ENCODE measurements at regions not wholly inside any gene's neighbourhood (a gene's known extent, or its start where the extent isn't known, plus 50 kb on each side); places are given as distances from the start of the nearest gene placed in this dataset.

- TF ChIP-seq POLR2A (IDR thresholded peaks at IDR 0.05) (no peak), POLR2AphosphoS5 (IDR thresholded peaks at IDR 0.05) (no peak), CTCF (IDR thresholded peaks at IDR 0.05) (no peak)
- WGBS: 66% methylated on average over 4 of the region's 4 CpGs
- no peaks in the 10 kb centered on the region for H3K4me1 ChIP-seq (replicated peaks)
- intact Hi-C loops (cut with DNase I): no loop called here
- no peaks in the 10 kb centered on the region for H3K9me3 ChIP-seq
- no peaks in the 10 kb centered on the region for H3K36me3 ChIP-seq
- H3K27ac ChIP-seq: no peak overlapping the region
- DNase-seq (ENCODE audit: low spot score): no peak
- no peak overlapping the region for H3K4me3 ChIP-seq
- no peaks in the 10 kb centered on the region for H3K27me3 ChIP-seq (replicated peaks; ENCODE audit: insufficient read depth)
Observed at GRCh38 chr14:66247662-66248193, 238.4 kb upstream of the CCDC196 start.

GRCh38 chr14:66248256-66248655 is 237.9 kb upstream of the CCDC196 start:
- Histone ChIP-seq H3K27me3 (replicated peaks; ENCODE audit: insufficient read depth) (no peaks in the 10 kb centered on the region), H3K4me1 (replicated peaks) (no peaks in the 10 kb centered on the region), H3K4me3 (no peak overlapping the region), H3K9me3 (no peaks in the 10 kb centered on the region), H3K36me3 (no peaks in the 10 kb centered on the region), H3K27ac (no peak overlapping the region)
- no peak for DNase-seq (ENCODE audit: low spot score)
- 30% methylated on average over 2 of the region's 2 CpGs for WGBS
- intact Hi-C loops (cut with DNase I): no loop called here
- no peak for TF ChIP-seq POLR2AphosphoS5 (IDR thresholded peaks at IDR 0.05)
- TF ChIP-seq CTCF (IDR thresholded peaks at IDR 0.05): no peak
- no peak for TF ChIP-seq POLR2A (IDR thresholded peaks at IDR 0.05)

- Histone ChIP-seq H3K36me3 (no peaks in the 10 kb centered on the region), H3K4me3 (no peak overlapping the region), H3K9me3 (no peaks in the 10 kb centered on the region), H3K27me3 (replicated peaks; ENCODE audit: insufficient read depth) (no peaks in the 10 kb centered on the region), H3K4me1 (replicated peaks) (no peaks in the 10 kb centered on the region), H3K27ac (no peak overlapping the region)
- no peak for DNase-seq (ENCODE audit: low spot score)
- TF ChIP-seq CTCF (IDR thresholded peaks at IDR 0.05) (no peak), POLR2A (IDR thresholded peaks at IDR 0.05) (no peak), POLR2AphosphoS5 (IDR thresholded peaks at IDR 0.05) (no peak)
- intact Hi-C loops (cut with DNase I): no loop called here
- 99% methylated on average over 3 of the region's 3 CpGs for WGBS
Observed at GRCh38 chr14:66249544-66249943, 236.6 kb upstream of the CCDC196 start.

- Histone ChIP-seq H3K4me3 (no peak overlapping the region), H3K36me3 (no peaks in the 10 kb centered on the region), H3K4me1 (replicated peaks) (no peaks in the 10 kb centered on the region), H3K27me3 (replicated peaks; ENCODE audit: insufficient read depth) (no peaks in the 10 kb centered on the region), H3K9me3 (no peaks in the 10 kb centered on the region), H3K27ac (no peak overlapping the region)
- WGBS: 36% methylated on average over 3 of the region's 3 CpGs
- DNase-seq (ENCODE audit: low spot score): no peak
- TF ChIP-seq POLR2AphosphoS5 (IDR thresholded peaks at IDR 0.05) (no peak), POLR2A (IDR thresholded peaks at IDR 0.05) (no peak), CTCF (IDR thresholded peaks at IDR 0.05) (no peak)
- intact Hi-C loops (cut with DNase I): no loop called here
Observed at GRCh38 chr14:66254038-66254437, 232.1 kb upstream of the CCDC196 start.

- intact Hi-C loops (cut with DNase I): no loop called here
- no peak for TF ChIP-seq CTCF (IDR thresholded peaks at IDR 0.05)
- TF ChIP-seq POLR2A (IDR thresholded peaks at IDR 0.05): no peak
- TF ChIP-seq POLR2AphosphoS5 (IDR thresholded peaks at IDR 0.05): no peak
Observed at GRCh38 chr14:66268802-66269334, 217.3 kb upstream of the CCDC196 start.

More at GRCh38 chr14:66268802-66269334, 217.3 kb upstream of the CCDC196 start:
- H3K4me1 ChIP-seq (replicated peaks): no peaks in the 10 kb centered on the region
- no peaks in the 10 kb centered on the region for H3K27me3 ChIP-seq (replicated peaks; ENCODE audit: insufficient read depth)
- no peaks in the 10 kb centered on the region for H3K36me3 ChIP-seq
- no peaks in the 10 kb centered on the region for H3K9me3 ChIP-seq
- H3K27ac ChIP-seq: no peak overlapping the region
- no peak for DNase-seq (ENCODE audit: low spot score)
- no peak overlapping the region for H3K4me3 ChIP-seq
- WGBS: 96% methylated on average over 1 of the region's 1 CpG
